Panc1 (cell line): ENCODE measurements at regions not wholly inside any gene's neighbourhood (a gene's known extent, or its start where the extent isn't known, plus 50 kb on each side); places are given as distances from the start of the nearest gene placed in this dataset.

Experiments
- ATAC-seq: fragments of 200-7000 bp; cut with Tn5 transposase; 2 replicates; pipeline ENCODE4 v1.9.1; 2020; ENCODE audit warnings: mild to moderate bottlenecking, moderate library complexity
- BruUV-seq: library from RNA; stranded (reverse); fragments of 400-500 nt; replicated peaks from 2 replicates; lab custom pipeline; 2021; lab: Mats Ljungman, UMichigan
- CTCF ChIA-PET: fragments of 300-600 bp; sonication (Branson Sonifier 250); formaldehyde crosslinking; loops from one replicate; lab custom pipeline; 2022; ENCODE audit warnings: antibody characterized with exemption; lab: Charles Lee
- POLR2A ChIA-PET: fragments of 300-600 bp; sonication (Branson Sonifier 250); formaldehyde crosslinking; loops from one replicate; lab custom pipeline; 2022; ENCODE audit warnings: antibody characterized with exemption; lab: Charles Lee
- DNase-seq: peaks from one replicate; pipeline ENCODE4 v3.0.0-alpha.2; 2010; ENCODE audit warnings: low read depth, low spot score
- H3K27ac ChIP-seq: 2 replicates; pipeline ENCODE4 v1.5.1; 2011; ENCODE audit warnings: mild to moderate bottlenecking, low read length, inconsistent platforms
- H3K27me3 ChIP-seq: fragments of 200-500 bp; sonication (Bioruptor generic); 2 replicates; pipeline ENCODE4 v1.6.0; 2014; ENCODE audit warnings: low read length, inconsistent platforms; ENCODE audit not compliant: control insufficient read depth, insufficient read depth
- H3K36me3 ChIP-seq: fragments of 200-500 bp; sonication (Bioruptor generic); 2 replicates; pipeline ENCODE4 v1.5.1; 2014; ENCODE audit warnings: inconsistent platforms, mild to moderate bottlenecking, low read length, moderate library complexity; ENCODE audit not compliant: control insufficient read depth, insufficient read depth
- H3K4me1 ChIP-seq: 2 replicates; pipeline ENCODE4 v1.5.1; 2011; ENCODE audit warnings: inconsistent platforms, mild to moderate bottlenecking, low read length, moderate library complexity; ENCODE audit not compliant: control insufficient read depth, insufficient read depth
- H3K4me3 ChIP-seq, 2 experiments: 2 replicates each; pipeline ENCODE4 v1.5.1; 2011 to 2012; ENCODE audit warnings: low read depth in 2 of 2, low read length in 2 of 2, mild to moderate bottlenecking in 2 of 2, inconsistent platforms in 1 of 2, moderate library complexity in 1 of 2
- H3K9me3 ChIP-seq: fragments of 200-500 bp; sonication (Bioruptor generic); 2 replicates; pipeline ENCODE4 v1.5.1; 2014; ENCODE audit warnings: low read depth, mild to moderate bottlenecking, inconsistent platforms, low read length, moderate library complexity; ENCODE audit not compliant: control insufficient read depth, insufficient read depth
- CTCF ChIP-seq: fragments of 450-650 bp; IDR thresholded peaks from 2 replicates; pipeline ENCODE4 v1.5.1; 2017; ENCODE audit warnings: mild to moderate bottlenecking
- POLR2AphosphoS5 ChIP-seq: IDR thresholded peaks from 2 replicates; pipeline ENCODE4 v1.6.1; 2012; ENCODE audit warnings: mild to moderate bottlenecking, low read depth, low read length, moderate library complexity
- REST ChIP-seq, 2 experiments: IDR thresholded peaks; 2 replicates each; pipeline ENCODE4 v1.6.1; 2011 to 2012; ENCODE audit warnings: low read depth in 2 of 2, control low read depth in 1 of 2, low read length in 1 of 2, mild to moderate bottlenecking in 1 of 2, moderate library complexity in 1 of 2; ENCODE audit not compliant: insufficient read depth in 1 of 2
- SIN3A ChIP-seq: IDR thresholded peaks from 2 replicates; pipeline ENCODE4 v1.6.1; 2012; ENCODE audit warnings: low read depth, mild to moderate bottlenecking, low read length, moderate library complexity, borderline replicate concordance; ENCODE audit not compliant: insufficient read depth
- TCF7L2 ChIP-seq: IDR thresholded peaks from 2 replicates; pipeline ENCODE4 v1.6.1; 2011; ENCODE audit warnings: mild to moderate bottlenecking, low read depth, low read length, inconsistent platforms
- in situ Hi-C: cut with HindIII; loops from 2 replicates; pipeline ENCODE4 v1.10.0; 2016; ENCODE audit warnings: low sequenced_read_pairs, low pct_unique_long_range_greater_than_20kb
- intact Hi-C: fragments of 100-400 bp; cut with micrococcal nuclease; formaldehyde crosslinking; loops from one replicate; pipeline ENCODE4 v1.10.0; 2022; ENCODE audit not compliant: unreplicated experiment

- in situ Hi-C loops, result no loop called here
- no peaks in the 10 kb centered on the region for H3K9me3 ChIP-seq
- H3K36me3 ChIP-seq, result no peaks in the 10 kb centered on the region
- no peak overlapping the region for H3K4me3 ChIP-seq
- H3K4me1 ChIP-seq, result no peaks in the 10 kb centered on the region
- ChIA-PET POLR2A (interaction anchor here (0.7 kb wide), 1 partner anchor 242 kb away, joined by 3 read pairs; no protein-coding TSS in a partner anchor), CTCF (no interaction called here)
- ATAC-seq (no peak), DNase-seq (no peak)
- intact Hi-C loops, result loop anchor here (10.0 kb wide), 1 partner anchor 257 kb away; no protein-coding TSS in a partner anchor
- BruUV-seq, result no TSS peak
- no peak overlapping the region for H3K27ac ChIP-seq
- peaks cover 2% of the 10 kb centered on the region; the same call in 1 of the 2 replicates for H3K27me3 ChIP-seq
- TF ChIP-seq SIN3A (no peak), CTCF (no peak), TCF7L2 (no peak), REST (IDR thresholded peaks at IDR 0.05; ENCODE audit: insufficient read depth in 1 of 2, low read depth in 2 of 2, low read length in 1 of 2) (no peak), POLR2AphosphoS5 (no peak)
Observed at GRCh38 chr10:124251317-124252065, 158.1 kb upstream of the CHST15 start.

DNA sequence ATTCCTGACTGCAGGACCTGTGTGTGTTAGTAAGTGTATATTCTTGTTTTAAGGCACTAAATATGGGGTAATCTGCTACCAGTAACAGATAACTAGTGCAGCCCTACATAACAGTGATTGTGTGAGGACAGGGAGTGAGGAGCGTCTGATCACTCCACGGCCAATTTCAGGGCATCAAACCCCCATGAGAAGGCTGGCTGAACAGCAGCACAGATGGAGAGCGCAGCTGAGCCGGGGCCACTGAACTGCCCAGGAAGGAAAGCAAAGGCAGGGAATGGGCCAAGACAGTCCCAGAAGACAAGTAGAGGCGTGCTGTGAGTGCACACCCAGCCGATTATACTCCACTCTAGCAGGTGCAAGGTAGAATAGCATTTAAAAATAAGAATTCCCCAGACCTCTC, 157.1 kb upstream of the CHST15 start:
- in situ Hi-C loops (no loop called here), intact Hi-C loops (loop anchor here (10.0 kb wide), 1 partner anchor 256 kb away; no protein-coding TSS in a partner anchor)
- no peak for ATAC-seq
- TF ChIP-seq POLR2AphosphoS5 (no peak), TCF7L2 (no peak), REST (IDR thresholded peaks at IDR 0.05; ENCODE audit: insufficient read depth in 1 of 2, low read depth in 2 of 2, low read length in 1 of 2) (no peak)
- no peaks in the 10 kb centered on the region for H3K36me3 ChIP-seq
- H3K4me3 ChIP-seq, result no peak overlapping the region
- peaks cover 2% of the 10 kb centered on the region; the same call in 1 of the 2 replicates for H3K27me3 ChIP-seq
- BruUV-seq, result no TSS peak
- DNase-seq, result no peak
- POLR2A ChIA-PET, result no interaction called here
- H3K9me3 ChIP-seq, result no peaks in the 10 kb centered on the region
- H3K4me1 ChIP-seq, result no peaks in the 10 kb centered on the region
- no peak overlapping the region for H3K27ac ChIP-seq
- CTCF ChIA-PET, result no interaction called here
